Ammon's horn (tissue), 1 donor: ENCODE measurements at regions not wholly inside any gene's neighbourhood (a gene's known extent, or its start where the extent isn't known, plus 50 kb on each side); places are given as distances from the start of the nearest gene placed in this dataset.
"Not testable (repeated sequence)": the region's sequence is repeated elsewhere in the genome, so short reads cannot be mapped to it uniquely, and the experiment has no call there.

Source experiments
- DNase-seq: peaks from one replicate; pipeline ENCODE4 v3.0.0-alpha.2; 2016; ENCODE audit warnings: low spot score

DNA sequence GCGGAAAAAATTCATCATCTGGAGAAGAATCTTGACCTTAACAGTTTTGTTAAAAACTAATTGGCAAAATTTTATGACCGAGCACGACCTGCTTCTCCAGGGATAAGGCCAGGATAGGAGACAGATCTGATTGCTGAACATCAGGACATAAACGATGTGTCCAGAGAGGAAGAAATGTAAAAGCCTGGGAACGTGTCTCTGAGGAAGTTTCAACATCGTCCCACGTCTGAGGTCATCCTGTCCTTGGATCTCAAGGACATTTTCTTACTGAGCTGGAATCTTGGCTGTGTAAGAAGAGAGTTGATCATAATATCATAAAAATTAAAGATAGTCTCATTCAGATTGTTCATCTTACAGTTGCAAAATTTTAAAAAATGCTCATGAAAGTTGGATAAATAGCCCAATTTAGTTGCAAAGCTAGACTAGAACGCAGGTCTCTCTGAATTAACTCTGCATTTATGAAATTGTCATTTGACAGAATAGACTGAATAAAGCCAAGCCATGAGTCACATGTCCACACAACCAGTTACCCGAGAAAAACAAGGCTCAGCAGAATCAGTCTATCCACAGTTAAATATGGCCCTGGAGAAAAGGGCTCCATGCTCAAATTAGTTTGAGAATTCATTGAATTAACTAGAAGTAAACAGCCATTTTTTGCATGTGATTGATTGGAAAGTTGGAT is 120.0 kb upstream of the EGFR start:
- DNase-seq, result no peak

DNA sequence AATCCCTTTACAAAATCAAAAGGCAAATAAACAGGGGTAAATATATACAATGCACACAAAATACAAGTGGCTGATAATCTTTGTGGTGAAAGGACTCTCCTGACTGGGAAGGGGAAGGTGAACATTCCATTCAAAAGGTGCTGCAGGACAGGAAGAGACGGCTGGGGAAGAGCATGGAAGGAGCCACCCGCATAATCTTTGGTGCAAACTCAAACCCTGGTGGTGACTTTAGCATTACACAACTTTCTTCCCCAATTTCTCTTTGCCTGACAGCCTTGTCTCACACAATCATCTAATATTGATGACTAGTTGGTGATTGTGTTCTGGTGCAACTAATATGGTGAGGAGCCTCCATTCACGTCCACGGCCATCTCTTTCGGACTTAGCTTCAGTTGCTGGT is 117.0 kb upstream of the EGFR start:
- DNase-seq, result no peak

DNA sequence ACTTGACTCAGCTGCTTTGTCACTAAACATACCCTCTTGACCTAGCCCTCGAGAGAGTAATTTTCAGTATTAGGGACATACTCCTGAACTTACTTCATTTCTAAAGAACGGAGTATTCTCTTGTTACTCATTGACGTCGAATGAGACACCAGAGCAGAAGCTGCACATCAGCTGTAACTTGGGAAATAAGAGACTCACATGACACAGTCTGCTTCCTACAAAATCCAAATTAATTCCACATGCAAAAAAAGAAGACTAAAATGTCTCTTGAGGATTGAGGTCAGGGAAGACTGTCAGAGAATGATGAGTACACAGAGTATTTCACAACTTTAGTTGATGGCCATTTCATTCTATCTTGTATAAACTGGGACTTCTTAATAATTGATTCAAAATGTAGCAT is 114.7 kb upstream of the EGFR start:
- DNase-seq, result no peak

DNA sequence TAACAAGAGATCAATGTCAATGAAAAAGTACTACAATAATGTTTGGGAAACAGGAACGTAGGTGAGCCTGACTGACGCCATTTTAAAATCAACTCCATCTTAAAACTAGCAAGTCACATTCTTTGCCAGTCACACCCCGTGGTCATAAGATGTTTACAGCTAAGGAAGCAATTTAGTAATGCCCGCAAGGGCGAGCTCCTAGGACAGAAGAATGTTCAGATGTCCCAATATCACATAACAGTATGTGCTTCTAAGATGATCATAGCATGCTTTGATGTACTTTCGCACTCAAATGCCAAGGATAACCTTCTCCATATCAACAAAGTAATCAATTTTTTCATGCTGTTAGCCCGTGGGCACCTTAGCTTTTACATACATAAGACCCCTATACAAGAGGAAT is 113.8 kb upstream of the EGFR start:
- DNase-seq, result no peak

DNA sequence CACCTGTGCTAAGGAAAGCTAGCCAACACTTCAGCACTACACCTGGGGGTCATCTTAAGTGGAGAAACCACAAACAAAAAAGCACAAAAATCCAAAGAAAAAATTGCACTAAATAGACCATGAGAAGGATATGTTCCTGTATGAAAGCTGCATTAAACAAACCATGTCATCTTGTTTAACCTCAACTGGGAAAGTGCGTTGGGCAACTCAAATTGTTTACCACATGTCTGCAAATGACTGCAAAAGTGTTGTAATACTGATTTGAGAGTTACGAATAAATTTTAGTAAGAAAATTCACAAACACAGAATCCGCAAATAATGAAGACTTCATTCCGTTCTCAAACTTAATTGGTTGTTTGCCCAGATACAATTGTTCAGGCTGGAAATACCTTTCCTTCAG is 111.9 kb upstream of the EGFR start:
- no peak for DNase-seq

DNA sequence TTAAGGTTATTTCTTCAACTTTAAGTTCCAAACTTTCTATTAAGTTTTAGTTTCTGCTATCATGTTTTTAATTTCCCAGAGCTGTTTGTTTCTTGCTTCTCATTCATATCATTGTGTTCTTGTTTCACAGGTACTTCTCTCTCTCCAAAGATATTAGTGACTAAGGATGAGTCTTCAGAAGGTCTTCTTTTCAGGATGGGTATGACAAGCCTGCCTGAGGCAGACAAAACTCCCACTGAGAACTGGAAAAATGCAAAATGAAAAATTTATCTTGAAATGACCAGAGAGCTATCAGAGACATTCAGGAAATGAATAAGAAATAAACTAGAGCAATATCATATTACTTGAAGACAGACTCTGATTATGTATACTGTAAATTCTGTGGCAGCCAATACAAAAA is 110.8 kb upstream of the EGFR start:
- no peak for DNase-seq

DNA sequence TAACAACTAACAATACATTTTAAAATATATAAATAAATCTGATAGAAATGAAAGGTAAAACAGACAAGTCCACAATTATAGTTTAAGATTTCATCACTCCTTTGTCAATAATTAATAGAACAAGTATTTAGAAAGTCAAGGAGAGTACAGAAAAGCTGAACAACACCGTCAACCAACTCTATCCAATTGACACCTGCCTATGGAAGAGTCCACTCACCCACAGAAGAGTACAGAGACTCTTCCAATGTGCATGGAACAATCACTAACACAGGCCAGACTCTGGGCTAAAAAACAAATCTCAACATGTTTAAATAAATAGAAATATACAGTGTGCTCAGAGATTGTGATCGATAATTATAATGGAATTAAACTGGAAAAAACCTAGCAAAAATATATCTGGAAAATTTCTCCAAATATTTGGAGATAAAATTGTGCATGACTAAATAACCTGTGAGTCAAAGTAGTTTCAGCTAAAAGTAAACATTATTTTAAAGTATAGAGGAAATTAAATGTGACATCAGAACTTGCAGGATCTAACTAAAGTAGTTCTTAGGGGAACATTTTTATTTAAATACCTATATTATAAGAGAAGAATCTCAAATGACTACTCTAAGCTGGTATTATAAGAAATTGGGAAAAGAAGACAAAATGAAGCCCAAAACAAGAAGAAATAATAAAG is 109.9 kb upstream of the EGFR start:
- DNase-seq, result no peak

DNA sequence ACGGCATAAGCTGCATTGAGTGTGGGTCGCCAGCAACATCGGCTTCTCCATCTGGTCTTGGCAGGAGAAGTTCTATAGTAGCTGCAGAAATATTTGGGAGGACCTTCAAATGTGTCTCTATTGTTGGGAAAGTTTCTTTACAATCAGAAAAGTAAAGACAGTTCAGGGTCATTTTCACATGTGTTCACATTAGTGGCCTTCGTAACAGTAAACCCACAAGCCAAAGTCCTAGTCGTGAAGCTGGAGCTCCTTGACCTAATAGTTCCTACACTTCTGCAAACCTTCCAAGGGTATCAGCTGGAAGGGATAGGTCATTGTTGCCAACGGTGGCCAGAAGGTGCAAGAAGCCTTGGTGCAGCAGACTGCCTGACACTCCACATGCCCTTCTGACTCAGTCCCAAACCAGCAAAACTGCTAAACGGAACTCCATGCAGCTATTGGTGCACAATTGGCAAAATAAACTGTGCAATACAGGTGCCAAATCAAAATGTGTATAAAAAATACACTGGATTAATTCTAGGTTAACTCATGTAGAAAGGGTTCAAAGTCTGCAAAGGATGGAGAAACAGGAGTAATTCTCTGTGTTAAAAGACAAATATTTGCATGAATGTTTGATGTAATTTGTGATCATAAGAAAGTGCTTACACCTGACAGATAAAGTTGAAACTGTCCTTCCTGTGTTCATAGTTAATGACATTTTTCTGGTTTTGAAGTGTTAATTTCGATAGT is 102.8 kb upstream of the EGFR start:
- DNase-seq, result no peak

DNA sequence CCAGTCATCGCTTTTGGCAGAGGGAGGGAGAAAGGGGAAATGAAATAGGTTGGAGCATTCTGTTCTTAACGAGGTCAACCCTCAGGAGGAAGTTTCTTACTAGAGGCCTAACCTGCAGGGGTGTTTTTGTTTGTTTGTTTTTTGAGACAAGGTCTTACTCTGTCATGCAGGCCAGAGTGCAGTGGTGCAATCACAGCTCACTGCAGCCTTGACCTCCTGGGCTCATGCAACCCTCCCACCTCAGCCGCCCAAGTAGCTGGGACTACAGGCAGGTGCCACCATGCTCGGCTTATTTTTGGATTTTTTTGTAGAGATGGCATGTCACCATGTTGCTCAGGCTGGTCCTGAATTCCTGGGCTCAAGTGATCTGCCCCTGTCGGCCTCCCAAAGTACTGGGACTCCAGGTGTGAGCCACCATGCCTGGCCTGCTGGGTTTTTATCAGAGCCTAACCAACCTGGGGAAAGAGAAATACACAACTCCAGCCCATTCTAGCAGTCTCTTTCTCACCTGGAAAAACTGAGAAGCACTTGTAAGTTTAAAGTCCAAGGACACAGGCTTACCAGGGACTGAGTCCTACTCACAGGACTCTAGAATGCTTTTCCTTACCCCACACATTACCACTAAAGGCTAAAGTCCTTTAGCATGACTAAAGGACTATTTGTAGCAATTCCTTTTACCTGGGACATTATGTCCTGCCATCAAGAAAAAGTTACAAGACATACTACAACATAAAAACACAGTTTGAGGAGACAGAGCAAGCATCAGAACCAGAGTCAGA is 101.0 kb upstream of the EGFR start:
- DNase-seq, result no peak

DNA sequence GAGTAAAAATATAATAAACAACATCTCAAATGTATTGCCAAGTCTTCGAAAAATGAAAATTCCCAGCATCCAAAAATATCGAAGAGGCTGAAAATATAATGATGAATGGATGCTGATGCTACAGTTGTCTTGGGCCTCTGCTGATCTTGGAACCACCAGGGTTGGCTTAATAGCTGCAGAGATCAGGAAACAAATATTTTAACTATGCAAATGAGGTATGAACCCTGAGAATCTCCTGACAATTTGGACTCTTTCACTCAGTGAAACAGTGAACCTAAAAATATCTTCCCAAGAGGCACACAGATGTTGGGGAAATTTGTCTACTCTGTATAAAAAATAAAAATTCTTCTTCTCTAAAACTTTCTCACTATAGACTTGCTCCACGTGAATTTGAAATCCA is 97.7 kb upstream of the EGFR start:
- DNase-seq, result no peak

DNA sequence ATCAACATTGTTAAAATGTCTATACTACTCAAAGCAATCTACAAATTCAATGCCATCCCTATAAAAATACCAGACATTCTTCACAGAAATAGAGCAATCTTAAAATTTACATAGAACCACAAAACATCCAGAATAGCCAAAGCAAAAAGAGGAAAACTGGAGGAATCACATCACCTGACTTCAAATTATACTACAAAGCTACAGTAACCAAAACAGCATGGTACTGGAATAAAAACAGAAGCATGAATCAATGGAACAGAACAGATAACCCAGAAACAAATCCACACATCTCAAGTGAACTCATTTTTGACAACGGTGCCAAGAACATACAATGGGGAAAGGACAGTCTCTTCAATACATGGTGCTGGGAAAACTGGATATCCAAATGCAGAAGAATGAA is 87.3 kb upstream of the EGFR start:
- DNase-seq, result no peak

DNA sequence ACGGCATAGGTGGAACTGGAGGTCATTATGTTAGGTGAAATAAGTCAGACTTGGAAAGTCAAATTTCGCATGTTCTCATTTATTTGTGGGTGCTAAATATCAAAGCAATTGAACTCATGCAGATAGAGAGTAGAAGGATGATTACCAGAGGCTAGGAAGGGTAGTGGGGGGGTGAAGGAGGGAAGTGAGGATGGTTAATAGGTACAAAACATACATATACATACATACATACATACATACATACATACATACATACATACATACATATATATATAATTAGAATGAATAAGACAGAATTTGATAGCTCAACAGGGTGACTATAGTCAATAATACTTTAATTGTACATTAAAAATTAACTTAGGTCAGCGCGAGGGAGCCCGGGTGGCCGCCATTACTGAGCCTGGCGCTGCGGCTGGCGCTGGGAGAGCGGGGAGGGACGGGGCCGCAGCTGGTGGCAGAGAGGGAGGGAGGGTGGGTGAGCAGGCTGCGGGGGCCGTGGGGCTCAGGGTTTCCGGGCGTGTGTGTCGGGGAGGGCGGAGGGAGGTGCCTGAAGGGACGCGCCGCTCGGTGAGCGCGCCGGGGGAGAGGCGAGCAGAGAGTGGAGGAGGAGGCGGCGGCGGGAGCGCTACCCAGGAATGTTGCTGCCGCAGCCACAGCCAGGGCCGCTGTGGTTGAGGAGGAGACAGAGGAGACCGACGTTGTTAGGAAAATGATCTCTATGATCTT is 85.8 kb upstream of the EGFR start:
- peak; percentile 87 for DNase-seq

DNA sequence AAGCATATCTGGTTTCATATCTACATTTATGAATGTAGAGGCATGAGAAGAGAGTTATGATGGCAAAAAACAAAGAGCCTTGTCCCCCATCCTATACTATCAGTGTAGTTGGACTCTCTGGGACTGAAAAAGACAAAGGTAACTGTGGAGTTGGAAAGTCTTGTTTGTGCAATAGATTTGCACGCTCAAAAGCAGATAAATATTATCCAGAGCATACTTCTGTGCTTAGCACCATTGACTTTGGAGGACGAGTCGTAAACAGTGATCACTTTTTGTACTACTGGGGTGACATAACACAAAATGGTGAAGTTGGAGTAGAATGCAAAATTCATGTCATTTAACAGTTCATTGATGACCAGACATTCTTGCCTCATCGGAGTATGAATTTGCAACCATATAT is 85.2 kb upstream of the EGFR start:
- no peak for DNase-seq

DNA sequence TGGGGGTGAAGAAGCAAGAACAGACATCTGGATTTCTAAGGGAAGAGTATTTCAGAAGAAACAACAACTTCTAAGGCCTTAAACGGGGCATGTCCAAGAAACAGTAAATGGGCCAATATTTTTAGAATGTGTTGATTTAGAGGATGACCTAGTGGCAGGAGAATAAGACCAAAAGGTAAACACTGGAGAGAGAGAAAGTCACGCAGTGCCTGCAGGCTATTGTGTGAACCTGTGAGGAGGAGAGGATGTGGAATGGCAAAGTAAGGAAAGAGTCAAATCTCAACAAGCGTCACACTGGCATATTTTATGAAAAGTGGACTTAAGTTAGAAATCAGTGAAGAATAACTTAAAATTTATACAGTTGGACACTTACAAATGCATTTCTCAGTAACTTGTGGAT is 78.1 kb upstream of the EGFR start:
- no peak for DNase-seq

DNA sequence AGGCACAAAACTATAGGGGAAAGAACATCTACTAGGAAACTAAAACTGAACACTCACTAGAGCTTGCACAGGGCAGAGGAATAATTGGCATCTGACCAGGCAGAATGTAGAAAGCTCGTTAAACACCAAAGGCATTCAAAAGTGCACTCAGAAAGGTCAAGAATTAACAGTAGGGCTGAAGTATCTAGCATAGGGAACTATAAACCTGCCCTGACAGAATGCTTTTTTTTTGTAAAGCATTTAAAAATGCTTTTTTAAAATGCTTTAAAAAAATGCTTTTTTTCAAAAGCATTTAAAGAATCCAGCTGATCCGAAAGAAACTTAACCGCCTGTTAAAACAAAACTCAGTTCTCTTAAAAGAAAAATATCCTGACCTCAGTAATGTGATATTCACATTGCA is 74.6 kb upstream of the EGFR start:
- no peak for DNase-seq

DNA sequence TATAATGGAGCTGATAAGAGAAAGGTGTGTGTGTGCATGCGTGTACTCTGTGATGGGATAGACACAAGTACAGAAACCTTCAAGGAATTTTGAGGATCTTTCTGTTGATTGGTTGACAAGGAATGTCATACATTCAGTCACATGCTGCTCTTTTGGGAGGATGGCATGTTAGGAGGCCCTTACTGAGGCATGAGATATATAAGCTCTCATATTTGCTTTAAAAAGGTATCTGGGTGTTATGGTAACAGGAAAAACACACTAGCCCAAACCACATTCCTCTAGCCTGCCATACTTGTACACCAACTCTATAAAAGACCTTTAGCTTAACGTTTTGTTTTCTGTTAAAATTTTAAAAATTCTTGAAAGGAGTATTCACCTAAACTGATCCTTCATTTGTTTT is 72.5 kb upstream of the EGFR start:
- no peak for DNase-seq

DNA sequence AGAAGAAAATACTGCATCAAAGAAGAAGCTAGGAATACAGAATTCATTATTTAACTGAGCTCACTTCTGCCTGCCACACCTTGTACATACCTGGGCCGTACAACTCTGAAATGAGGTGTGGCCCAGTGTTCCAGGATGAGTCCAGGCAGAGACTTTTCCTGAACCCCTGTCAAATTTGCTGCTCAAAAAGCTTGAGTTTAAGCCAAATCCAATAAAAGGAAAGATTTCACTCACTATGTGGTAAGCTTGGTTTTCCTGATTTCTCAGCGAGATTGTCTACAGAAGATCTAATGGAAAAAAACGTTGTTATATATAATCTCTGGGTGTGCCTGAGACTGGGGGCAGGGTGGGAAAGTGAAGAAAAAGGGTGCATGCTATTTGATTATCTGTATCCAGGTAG is 72.1 kb upstream of the EGFR start:
- no peak for DNase-seq

DNA sequence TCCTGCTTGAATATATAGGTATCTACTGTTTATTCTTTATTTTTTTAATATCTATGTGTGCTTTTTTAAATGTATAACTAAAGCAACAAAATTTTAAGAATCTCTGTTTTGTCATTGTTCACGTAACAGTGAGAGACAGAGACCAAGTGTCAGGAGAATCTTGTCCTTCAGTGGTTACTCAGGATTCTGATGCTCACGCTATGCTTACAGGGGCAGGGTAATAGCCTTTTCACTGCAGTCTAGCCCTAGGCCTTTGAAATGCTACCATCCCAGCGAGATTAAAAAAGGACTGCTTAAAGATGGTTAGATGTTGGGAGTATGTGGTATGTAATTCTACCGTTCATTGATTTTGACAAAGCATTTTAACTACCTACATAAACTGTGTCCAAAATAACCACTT is 71.6 kb upstream of the EGFR start:
- DNase-seq, result no peak

DNA sequence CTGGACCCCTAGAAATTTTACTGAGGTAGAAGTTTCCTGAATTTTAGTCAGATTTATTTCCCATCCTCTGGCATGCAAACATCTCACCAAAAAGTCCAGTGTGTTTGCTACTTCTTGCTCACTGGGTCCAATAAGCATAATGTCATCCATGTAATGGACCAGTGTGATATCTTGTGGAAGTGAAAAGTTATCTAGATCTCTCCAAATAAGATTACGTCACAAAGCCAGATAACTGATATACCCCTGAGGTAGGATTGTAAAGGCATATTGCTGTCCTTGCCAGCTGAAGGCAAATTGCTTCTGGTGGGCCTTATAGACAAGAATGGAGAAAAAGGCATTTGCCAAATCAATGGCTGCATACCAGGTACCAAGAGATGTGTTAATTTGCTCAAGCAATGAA is 69.3 kb upstream of the EGFR start:
- not testable (repeated sequence) for DNase-seq

DNA sequence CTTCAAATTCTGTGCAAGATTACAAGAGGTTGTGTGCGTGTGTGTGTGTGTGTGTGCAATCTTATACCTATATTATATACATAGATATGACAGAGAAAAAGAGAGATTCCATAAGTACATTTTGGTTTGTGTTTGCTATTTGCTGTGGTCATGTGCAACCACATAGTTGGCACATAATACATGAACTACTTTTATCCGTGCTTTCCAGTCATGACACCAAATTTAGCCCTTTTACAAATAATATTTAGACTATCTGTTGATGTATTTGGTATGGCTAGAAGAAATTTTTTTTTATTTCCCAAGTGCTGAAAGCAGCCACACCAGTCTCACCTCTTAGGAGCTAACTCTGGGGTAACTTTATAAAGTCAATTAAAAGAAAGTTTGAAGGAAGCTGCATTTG is 63.5 kb upstream of the EGFR start:
- no peak for DNase-seq

DNA sequence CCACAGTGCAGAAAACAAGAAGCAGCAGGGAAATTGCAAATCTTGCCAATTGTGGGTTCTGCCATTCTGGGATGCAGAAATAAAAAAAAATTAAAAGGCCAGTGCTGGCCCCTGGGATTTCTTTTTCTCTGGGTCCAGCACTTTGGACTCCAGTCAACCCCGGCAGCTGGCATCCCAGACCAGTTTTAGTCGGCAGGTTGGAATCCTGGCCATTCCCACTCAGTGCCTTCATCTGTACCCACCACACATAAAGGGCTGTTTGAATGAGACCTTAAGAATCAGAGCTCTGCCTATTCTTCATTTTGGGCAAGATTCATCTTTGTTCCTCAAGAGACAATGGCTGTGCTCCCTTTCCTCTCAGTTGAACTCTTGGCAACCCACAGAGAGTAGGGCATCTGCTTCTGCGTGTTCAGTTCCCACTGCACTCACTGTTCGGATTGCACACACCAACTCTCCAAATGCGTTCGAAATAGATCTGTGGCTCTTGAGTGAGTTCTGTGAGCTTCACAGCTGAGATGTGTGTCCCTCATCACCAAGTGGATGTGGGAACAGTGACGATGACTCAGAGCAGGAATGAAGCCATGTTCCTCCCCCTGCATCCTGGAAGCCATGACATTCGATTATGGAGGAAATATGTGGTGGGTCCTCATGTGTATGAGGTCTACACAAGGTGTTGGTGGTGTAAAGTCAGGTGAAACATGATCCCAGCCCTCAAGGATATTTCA is 63.0 kb upstream of the EGFR start:
- DNase-seq, result peak; percentile 16
